ENCODE measurements at regions not wholly inside any gene's neighbourhood (a gene's known extent, or its start where the extent isn't known, plus 50 kb on each side); places are given as distances from the start of the nearest gene placed in this dataset.

GRCh38 chr1:21372383-21372782, 67.6 kb upstream of the NBPF3 start:
- Histone ChIP-seq H3K36me3 (ENCODE audit: control insufficient read depth in 1 of 2, insufficient read depth in 2 of 2, low read length in 2 of 2) (no peaks in the 10 kb centered on the region), H2AFZ (ENCODE audit: low read depth, low read length, poor library complexity, severe bottlenecking) (no peak overlapping the region), H3K4me3 (replicated peaks in 1 of 2; ENCODE audit: low read depth in 1 of 2, low read length in 2 of 2) (no peak overlapping the region), H4K20me1 (ENCODE audit: insufficient read depth) (no peaks in the 10 kb centered on the region), H3K27ac (ENCODE audit: low read depth, low read length) (no peak overlapping the region), H3K79me2 (ENCODE audit: insufficient read depth, low read length) (no peaks in the 10 kb centered on the region), H3K9me2 (ENCODE audit: insufficient read depth) (no peaks in the 10 kb centered on the region), H3K27me3 (ENCODE audit: insufficient read depth, low read length) (no peaks in the 10 kb centered on the region), H3K4me1 (ENCODE audit: control insufficient read depth in 1 of 2, insufficient read depth in 2 of 2, low read length in 2 of 2) (peaks cover 0 to 11% of the 10 kb centered on the region in 2 experiments; a peak in 2 of 4 replicates), H3K4me2 (ENCODE audit: low read length) (no peak overlapping the region), H3K9me3 (ENCODE audit: control insufficient read depth in 1 of 2, insufficient read depth in 1 of 2, low read depth in 1 of 2, low read length in 2 of 2) (no peaks in the 10 kb centered on the region), H3K9ac (ENCODE audit: low read length) (no peak overlapping the region)
- TF ChIP-seq YY1 (IDR thresholded peaks at IDR 0.05; ENCODE audit: extremely low read depth, insufficient replicate concordance, low read depth, low read length): no peak
- no peak for TF ChIP-seq JUND (IDR thresholded peaks at IDR 0.05)
- TF ChIP-seq POLR2AphosphoS5 (IDR thresholded peaks at IDR 0.05; ENCODE audit: low read depth, low read length): no peak
- no peak for TF ChIP-seq POLR2A (IDR thresholded peaks at IDR 0.05; ENCODE audit: borderline replicate concordance, extremely low read depth, insufficient read depth, insufficient read length)
- no peak for TF ChIP-seq EZH2 (IDR thresholded peaks at IDR 0.05)
- TF ChIP-seq TCF7L2 (IDR thresholded peaks at IDR 0.05; ENCODE audit: borderline replicate concordance, extremely low read depth, insufficient read depth, insufficient read length): no peak
- no peak for TF ChIP-seq CTCF (IDR thresholded peaks at IDR 0.05 in 2 of 3, conservative IDR thresholded peaks at IDR 0.05 in 1 of 3; ENCODE audit: borderline replicate concordance in 1 of 3, insufficient read depth in 1 of 3, low read depth in 2 of 3, low read length in 2 of 3)
- no peak for TF ChIP-seq RAD21 (IDR thresholded peaks at IDR 0.05; ENCODE audit: low read depth)
- TF ChIP-seq FOSL1 (IDR thresholded peaks at IDR 0.05; ENCODE audit: low read depth): no peak
- TF ChIP-seq ELF1 (IDR thresholded peaks at IDR 0.05; ENCODE audit: borderline replicate concordance, low read depth): no peak
- TF ChIP-seq ZNF274 (IDR thresholded peaks at IDR 0.05; ENCODE audit: low read depth, low read length): no peak
- TF ChIP-seq MAX (IDR thresholded peaks at IDR 0.05): no peak
- no peak for TF ChIP-seq CEBPB (IDR thresholded peaks at IDR 0.05; ENCODE audit: low read depth)
- TF ChIP-seq ATF3 (IDR thresholded peaks at IDR 0.05): no peak
- TF ChIP-seq EZH2phosphoT487 (IDR thresholded peaks at IDR 0.05; ENCODE audit: borderline replicate concordance): no peak
- TF ChIP-seq ZBTB33 (IDR thresholded peaks at IDR 0.05; ENCODE audit: extremely low read depth, insufficient replicate concordance, low read length): no peak
- no peak for TF ChIP-seq CBX3 (IDR thresholded peaks at IDR 0.05; ENCODE audit: low read depth)
- TF ChIP-seq SP1 (IDR thresholded peaks at IDR 0.05; ENCODE audit: low read depth): no peak
- no peak for TF ChIP-seq ZFX (IDR thresholded peaks at IDR 0.05)
- DNase-seq (ENCODE audit: low read depth, low spot score) (no peak), ATAC-seq (no peak)
- intact Hi-C loops (cut with micrococcal nuclease): loop anchor here (5.0 to 10.0 kb wide), 2 partner anchors 122 to 285 kb away; no protein-coding TSS in a partner anchor
- ChIA-PET RAD21 (ENCODE audit: low non-redundant PET in 1 of 2, low total read pairs in 2 of 2, uncharacterized antibody in 2 of 2, unreplicated experiment in 2 of 2) (no interaction called here), POLR2A (no interaction called here), CTCF (interaction anchor here (1.0 to 3.0 kb wide), 4 partner anchors 163 to 1044 kb away, joined by 3 to 17 read pairs (median 4); no protein-coding TSS in a partner anchor)
- no TSS peak for BruUV-seq (replicated peaks)
